MG63 (cell line): ENCODE measurements at regions not wholly inside any gene's neighbourhood (a gene's known extent, or its start where the extent isn't known, plus 50 kb on each side); places are given as distances from the start of the nearest gene placed in this dataset.
"Not testable (repeated sequence)": the region's sequence is repeated elsewhere in the genome, so short reads cannot be mapped to it uniquely, and the experiment has no call there.

Source experiments
- DNase-seq: peaks from one replicate; pipeline ENCODE4 v3.0.0-alpha.2; 2020
- H3K27me3 ChIP-seq: fragments of 250-450 bp; sonication (Bioruptor Pico); 2 replicates; pipeline ENCODE4 v1.5.1; 2020; ENCODE audit warnings: mild to moderate bottlenecking, moderate library complexity
- H3K36me3 ChIP-seq: fragments of 250-450 bp; sonication (Bioruptor Pico); 2 replicates; pipeline ENCODE4 v1.5.1; 2020; ENCODE audit warnings: mild to moderate bottlenecking, moderate library complexity
- H3K4me3 ChIP-seq: fragments of 250-450 bp; sonication (Bioruptor Pico); 2 replicates; pipeline ENCODE4 v1.5.1; 2020; ENCODE audit warnings: mild to moderate bottlenecking, moderate library complexity
- H3K9me3 ChIP-seq: fragments of 250-450 bp; sonication (Bioruptor Pico); 2 replicates; pipeline ENCODE4 v1.5.1; 2020; ENCODE audit warnings: mild to moderate bottlenecking, moderate library complexity

- no peak for DNase-seq
- H3K36me3 ChIP-seq = no peaks in the 10 kb centered on the region
- no peak overlapping the region for H3K4me3 ChIP-seq
- no peaks in the 10 kb centered on the region for H3K9me3 ChIP-seq
- no peaks in the 10 kb centered on the region for H3K27me3 ChIP-seq
Measured at GRCh38 chr4:34412911-34413310, 1831.4 kb downstream of the ARAP2 start.

- Histone ChIP-seq H3K36me3 (no peaks in the 10 kb centered on the region), H3K9me3 (no peaks in the 10 kb centered on the region), H3K27me3 (no peaks in the 10 kb centered on the region), H3K4me3 (no peak overlapping the region)
- no peak for DNase-seq
Measured at GRCh38 chr4:34417160-34417559, 1827.2 kb downstream of the ARAP2 start.

- H3K9me3 ChIP-seq = no peaks in the 10 kb centered on the region
- no peaks in the 10 kb centered on the region for H3K36me3 ChIP-seq
- no peak for DNase-seq
- H3K27me3 ChIP-seq = no peaks in the 10 kb centered on the region
- H3K4me3 ChIP-seq = no peak overlapping the region
Measured at GRCh38 chr4:34419871-34420270, 1824.4 kb downstream of the ARAP2 start.

- Histone ChIP-seq H3K27me3 (no peaks in the 10 kb centered on the region), H3K9me3 (no peaks in the 10 kb centered on the region), H3K36me3 (no peaks in the 10 kb centered on the region), H3K4me3 (no peak overlapping the region)
- DNase-seq = no peak
Measured at GRCh38 chr4:34422472-34423175, 1821.7 kb downstream of the ARAP2 start.

- H3K36me3 ChIP-seq = no peaks in the 10 kb centered on the region
- no peaks in the 10 kb centered on the region for H3K27me3 ChIP-seq
- no peak for DNase-seq
- no peak overlapping the region for H3K4me3 ChIP-seq
- H3K9me3 ChIP-seq = no peaks in the 10 kb centered on the region
Measured at GRCh38 chr4:34432706-34433105, 1811.6 kb downstream of the ARAP2 start.

GRCh38 chr4:34434377-34434776 lies 1809.9 kb downstream of the ARAP2 start:
- not testable (repeated sequence) for H3K9me3 ChIP-seq, DNase-seq, H3K27me3 ChIP-seq

GRCh38 chr4:34464196-34464595 lies 1780.1 kb downstream of the ARAP2 start:
- Histone ChIP-seq H3K4me3 (no peak overlapping the region), H3K27me3 (no peaks in the 10 kb centered on the region), H3K36me3 (no peaks in the 10 kb centered on the region), H3K9me3 (no peaks in the 10 kb centered on the region)
- no peak for DNase-seq

More at GRCh38 chr4:34434377-34434776, 1809.9 kb downstream of the ARAP2 start:
- H3K4me3 ChIP-seq, H3K36me3 ChIP-seq: not testable (repeated sequence)

- no peak for DNase-seq
Measured at GRCh38 chr4:34466411-34466810, 1777.9 kb downstream of the ARAP2 start.

GRCh38 chr4:34469516-34469915 lies 1774.8 kb downstream of the ARAP2 start:
- Histone ChIP-seq H3K36me3 (no peaks in the 10 kb centered on the region), H3K9me3 (no peaks in the 10 kb centered on the region)
- no peak for DNase-seq

More at GRCh38 chr4:34466411-34466810, 1777.9 kb downstream of the ARAP2 start:
- H3K4me3 ChIP-seq = no peak overlapping the region
- no peaks in the 10 kb centered on the region for H3K36me3 ChIP-seq
- H3K27me3 ChIP-seq = no peaks in the 10 kb centered on the region
- H3K9me3 ChIP-seq = no peaks in the 10 kb centered on the region

GRCh38 chr4:34485252-34485651 lies 1759.1 kb downstream of the ARAP2 start:
- Histone ChIP-seq H3K9me3 (no peaks in the 10 kb centered on the region), H3K4me3 (no peak overlapping the region), H3K36me3 (no peaks in the 10 kb centered on the region), H3K27me3 (no peaks in the 10 kb centered on the region)
- DNase-seq = no peak

More at GRCh38 chr4:34469516-34469915, 1774.8 kb downstream of the ARAP2 start:
- H3K4me3 ChIP-seq = no peak overlapping the region
- no peaks in the 10 kb centered on the region for H3K27me3 ChIP-seq

- no peak for DNase-seq
- Histone ChIP-seq H3K4me3 (no peak overlapping the region), H3K9me3 (no peaks in the 10 kb centered on the region), H3K27me3 (no peaks in the 10 kb centered on the region), H3K36me3 (no peaks in the 10 kb centered on the region)
Measured at GRCh38 chr4:34486461-34487363, 1757.6 kb downstream of the ARAP2 start.

GRCh38 chr4:34492414-34492813 lies 1751.9 kb downstream of the ARAP2 start:
- Histone ChIP-seq H3K9me3 (no peaks in the 10 kb centered on the region), H3K4me3 (no peak overlapping the region), H3K27me3 (no peaks in the 10 kb centered on the region), H3K36me3 (no peaks in the 10 kb centered on the region)
- DNase-seq = no peak

GRCh38 chr4:34502086-34502485 lies 1742.2 kb downstream of the ARAP2 start:
- Histone ChIP-seq H3K36me3 (no peaks in the 10 kb centered on the region), H3K4me3 (no peak overlapping the region), H3K27me3 (no peaks in the 10 kb centered on the region), H3K9me3 (no peaks in the 10 kb centered on the region)
- no peak for DNase-seq

GRCh38 chr4:34504731-34505130 lies 1739.6 kb downstream of the ARAP2 start:
- not testable (repeated sequence) for DNase-seq, H3K4me3 ChIP-seq, H3K27me3 ChIP-seq, H3K36me3 ChIP-seq, H3K9me3 ChIP-seq

- not testable (repeated sequence) for H3K4me3 ChIP-seq, H3K9me3 ChIP-seq, DNase-seq, H3K36me3 ChIP-seq, H3K27me3 ChIP-seq
Measured at GRCh38 chr4:34506511-34507092, 1737.7 kb downstream of the ARAP2 start.

- no peaks in the 10 kb centered on the region for H3K9me3 ChIP-seq
- no peaks in the 10 kb centered on the region for H3K27me3 ChIP-seq
- no peak for DNase-seq
- no peak overlapping the region for H3K4me3 ChIP-seq
- no peaks in the 10 kb centered on the region for H3K36me3 ChIP-seq
Measured at GRCh38 chr4:34512616-34513015, 1731.7 kb downstream of the ARAP2 start.

- no peaks in the 10 kb centered on the region for H3K36me3 ChIP-seq
- H3K9me3 ChIP-seq = no peaks in the 10 kb centered on the region
- DNase-seq = no peak
- no peaks in the 10 kb centered on the region for H3K27me3 ChIP-seq
- no peak overlapping the region for H3K4me3 ChIP-seq
Measured at GRCh38 chr4:34516524-34516923, 1727.8 kb downstream of the ARAP2 start.
